ENCODE measurements at regions not wholly inside any gene's neighbourhood (a gene's known extent, or its start where the extent isn't known, plus 50 kb on each side); places are given as distances from the start of the nearest gene placed in this dataset.

GRCh38 chr9:3028535-3028934 is 184.6 kb upstream of the PUM3 start:
- TF ChIP-seq MAFF (IDR thresholded peaks at IDR 0.05; ENCODE audit: low read length): no peak
- no peak for TF ChIP-seq BRCA1 (IDR thresholded peaks at IDR 0.05)
- no peak for TF ChIP-seq BRCA1 (CRISPR knock-in tag; IDR thresholded peaks at IDR 0.05)
- TF ChIP-seq POLR2AphosphoS2 (IDR thresholded peaks at IDR 0.05; ENCODE audit: low read length): no peak
- TF ChIP-seq MEF2D (tag; conservative IDR thresholded peaks at IDR 0.05; ENCODE audit: low read depth): no peak
- TF ChIP-seq CTCF (IDR thresholded peaks at IDR 0.05 in 2 of 3, conservative IDR thresholded peaks at IDR 0.05 in 1 of 3; ENCODE audit: insufficient read depth in 2 of 3, low read depth in 1 of 3, low read length in 3 of 3): no peak
- no peak for TF ChIP-seq POLR2G (IDR thresholded peaks at IDR 0.05; ENCODE audit: low read depth, low read length)
- TF ChIP-seq TAF1 (IDR thresholded peaks at IDR 0.05; ENCODE audit: control insufficient read depth, extremely low read depth, insufficient read depth, low read length, severe bottlenecking): no peak
- no peak for TF ChIP-seq RBM14 (IDR thresholded peaks at IDR 0.05; ENCODE audit: borderline replicate concordance, insufficient read depth, low read depth, low read length)
- no peak for TF ChIP-seq ZNF282 (CRISPR knock-in tag; IDR thresholded peaks at IDR 0.05)

All from K562 (cell line).